ENCODE measurements at regions not wholly inside any gene's neighbourhood (a gene's known extent, or its start where the extent isn't known, plus 50 kb on each side); places are given as distances from the start of the nearest gene placed in this dataset.

DNA sequence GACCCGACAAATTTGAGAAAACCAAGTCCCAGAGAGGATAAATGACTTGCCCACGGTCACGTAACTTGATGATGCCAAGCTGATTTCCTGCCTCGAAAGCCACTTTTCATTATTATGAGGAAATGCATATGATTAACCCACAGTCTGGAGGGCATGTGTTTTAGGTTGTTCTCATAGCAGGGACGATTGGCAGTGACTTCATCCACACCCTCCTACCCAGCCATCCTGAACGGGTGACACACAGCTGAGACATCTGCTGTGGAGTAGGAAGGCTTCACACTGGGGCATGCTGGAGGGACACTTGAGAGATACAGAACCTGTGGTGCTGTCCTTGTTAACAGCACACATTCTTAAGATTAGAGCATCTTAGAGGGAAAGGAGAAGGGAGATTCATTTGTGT, 65.4 kb upstream of the WDFY2 start:
- intact Hi-C loops (cut with DNase I): no loop called here
- ATAC-seq (no peak), DNase-seq (ENCODE audit: low spot score) (no peak)

DNA sequence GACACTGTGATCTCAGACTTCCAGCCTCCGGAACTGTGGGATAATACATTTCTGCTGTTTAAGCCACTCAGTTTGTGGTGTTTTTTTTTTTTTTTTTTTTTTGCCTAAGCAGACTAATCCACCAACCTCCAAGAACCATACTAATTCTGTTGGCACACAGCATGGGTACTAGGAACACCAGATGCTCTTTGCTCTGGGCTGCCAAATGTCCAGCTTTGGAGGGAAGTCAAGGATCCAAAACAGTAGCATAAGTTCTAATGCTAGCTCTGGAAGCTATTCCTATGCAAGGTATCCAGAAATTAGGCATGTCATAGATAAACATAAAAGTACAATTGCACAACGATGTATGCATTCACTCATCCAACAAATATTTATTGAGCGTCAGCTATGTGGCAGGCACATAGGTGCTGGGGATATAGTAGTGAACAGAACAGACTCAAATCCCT, 64.5 kb upstream of the WDFY2 start:
- ATAC-seq (no peak), DNase-seq (ENCODE audit: low spot score) (no peak)
- intact Hi-C loops (cut with DNase I): no loop called here

DNA sequence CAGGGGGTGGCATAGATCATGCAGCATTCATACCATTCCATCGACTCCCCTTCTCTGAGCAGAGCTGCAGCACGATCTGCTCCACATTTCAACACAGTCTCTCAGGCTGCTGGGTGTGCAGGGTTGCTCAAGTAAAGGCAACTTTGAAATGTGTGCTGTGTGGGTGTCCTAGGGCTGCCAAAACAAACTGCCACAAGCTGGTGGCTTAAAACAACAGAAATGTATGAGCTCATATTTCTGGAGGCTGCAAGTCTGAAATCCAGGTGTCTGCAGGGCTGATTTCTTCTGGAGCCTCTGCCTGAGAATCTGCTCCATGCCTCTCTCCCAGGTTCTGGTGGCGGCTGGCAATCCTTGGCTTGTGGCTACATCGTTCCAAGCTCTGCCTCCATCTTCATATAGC, 63.7 kb upstream of the WDFY2 start:
- intact Hi-C loops (cut with DNase I): no loop called here
- no peak for ATAC-seq

DNA sequence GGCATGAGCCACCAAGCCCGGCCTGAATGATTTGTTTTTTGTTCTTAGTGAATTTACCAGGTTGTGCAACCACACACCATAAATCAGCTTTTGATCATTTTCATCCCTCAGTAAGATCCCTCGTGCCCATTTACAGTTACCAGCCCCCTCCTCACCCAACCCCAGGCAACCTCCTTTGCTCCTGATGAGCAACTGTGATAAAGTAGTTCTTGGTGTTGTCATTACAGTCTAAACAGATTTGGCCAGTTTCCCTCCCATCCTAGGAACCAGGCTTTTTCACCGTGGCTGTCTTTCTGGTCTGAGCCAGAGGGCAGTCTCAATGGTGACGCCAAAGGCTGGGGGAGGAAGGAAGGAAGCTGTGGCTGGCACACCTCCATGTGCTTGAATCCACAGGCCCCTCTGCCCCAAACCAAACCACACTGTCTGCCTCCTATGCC, 61.2 kb upstream of the WDFY2 start:
- intact Hi-C loops (cut with DNase I): no loop called here
- DNase-seq (ENCODE audit: low spot score) (no peak), ATAC-seq (peak; percentile 58)

More for the DNA sequence above, 63.7 kb upstream of the WDFY2 start:
- DNase-seq (ENCODE audit: low spot score): no peak

DNA sequence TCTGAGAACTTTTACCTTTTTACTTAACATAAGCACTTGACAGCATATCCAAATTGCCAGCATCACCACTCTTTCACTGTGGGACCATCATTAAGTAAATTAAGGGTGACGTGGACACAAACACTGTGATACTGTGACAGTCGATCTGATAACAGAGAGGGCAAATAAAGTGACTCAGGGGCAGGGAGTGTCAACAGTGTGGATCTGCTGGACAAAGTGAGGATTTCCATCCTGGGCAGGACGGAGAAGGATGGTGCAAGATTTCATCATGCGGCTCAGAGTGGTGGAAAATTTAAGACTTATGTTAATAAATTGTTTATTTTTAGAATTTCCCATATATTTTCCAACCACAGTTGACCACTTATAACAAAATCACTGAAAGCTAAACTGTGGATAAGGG, 60.0 kb upstream of the WDFY2 start:
- intact Hi-C loops (cut with DNase I): no loop called here
- DNase-seq (ENCODE audit: low spot score): no peak
- ATAC-seq: no peak

DNA sequence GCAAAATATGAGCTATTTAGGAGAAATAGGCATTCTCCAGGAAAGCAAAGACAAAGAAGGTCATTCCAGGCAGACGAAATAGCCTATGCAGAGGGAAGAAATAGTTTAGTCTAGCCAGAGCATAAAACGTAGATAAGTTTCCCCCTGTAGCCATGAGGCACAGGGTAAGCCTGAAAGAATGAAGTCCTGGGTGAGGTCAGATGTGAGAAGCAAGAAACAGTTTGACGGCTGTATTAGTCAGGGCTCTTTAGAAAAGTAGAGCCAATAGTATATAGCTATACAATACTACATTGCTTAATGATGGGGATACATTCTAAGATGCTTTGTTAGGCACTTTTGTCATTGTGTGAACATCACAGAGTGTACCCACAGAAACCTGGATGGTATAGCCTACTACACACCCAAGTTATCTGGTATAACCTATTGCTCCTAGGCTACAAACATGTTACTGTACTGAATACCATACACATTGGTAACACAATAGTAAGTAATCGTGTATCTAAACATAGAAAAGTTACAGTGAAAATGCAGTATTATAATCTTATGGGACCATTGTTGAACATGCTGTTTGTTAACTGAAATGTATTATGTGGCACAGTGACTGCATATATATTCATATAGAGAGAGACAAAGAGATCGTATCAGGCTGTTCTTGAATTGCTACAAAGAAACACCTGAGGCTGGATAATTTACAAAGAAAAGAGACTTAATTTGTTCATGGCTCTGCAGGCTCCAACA, 59.3 kb upstream of the WDFY2 start:
- ATAC-seq: no peak
- intact Hi-C loops (cut with DNase I): no loop called here
- DNase-seq (ENCODE audit: low spot score): no peak

DNA sequence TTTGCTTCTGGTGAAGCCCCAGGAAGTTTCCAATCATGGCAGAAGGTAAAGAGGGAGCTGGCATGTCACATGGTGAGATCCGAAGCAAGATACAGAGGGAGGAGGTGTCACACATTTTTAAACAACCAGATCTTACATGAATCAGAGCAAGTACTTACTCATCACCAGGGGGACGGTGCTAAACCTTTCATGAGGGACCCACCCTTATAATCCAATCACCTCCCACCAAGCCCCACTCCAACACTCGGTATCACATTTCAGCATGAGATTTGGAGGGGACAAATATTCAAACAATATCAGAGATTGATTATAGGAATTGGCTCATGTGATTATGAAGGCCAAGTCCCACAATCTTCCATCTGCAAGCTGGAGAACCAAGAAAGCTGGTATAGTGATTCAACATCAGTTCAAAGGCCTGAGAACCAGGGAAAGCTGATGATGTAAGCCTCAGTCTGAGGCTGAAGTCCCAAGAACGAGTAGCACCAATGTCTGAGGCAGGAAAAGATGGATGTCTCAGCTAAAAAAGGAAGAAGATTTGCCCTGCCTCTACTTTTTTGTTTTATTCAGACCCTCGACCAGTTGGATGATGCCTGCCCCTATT, 58.6 kb upstream of the WDFY2 start:
- DNase-seq (ENCODE audit: low spot score): no peak
- no peak for ATAC-seq
- intact Hi-C loops (cut with DNase I): no loop called here

DNA sequence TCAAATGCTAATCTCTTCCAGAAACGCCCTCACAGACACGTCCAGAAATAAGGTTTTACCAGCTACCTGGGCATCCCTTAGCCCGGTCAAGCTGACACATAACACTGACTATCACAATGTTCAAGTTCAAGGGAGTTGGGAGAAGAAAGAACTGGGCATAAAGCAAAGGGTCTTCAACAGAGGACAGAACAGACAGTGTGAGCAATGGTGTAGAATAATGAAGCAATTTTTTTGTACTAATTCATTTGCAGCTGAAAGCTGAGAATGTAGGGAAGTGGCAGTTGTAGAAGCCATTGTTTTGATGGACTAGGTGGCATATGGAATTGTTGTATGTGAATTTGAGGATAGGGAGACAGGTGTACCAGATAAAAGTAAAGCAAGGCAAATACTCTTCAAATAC, 58.1 kb upstream of the WDFY2 start:
- ATAC-seq (no peak), DNase-seq (ENCODE audit: low spot score) (no peak)
- intact Hi-C loops (cut with DNase I): no loop called here

DNA sequence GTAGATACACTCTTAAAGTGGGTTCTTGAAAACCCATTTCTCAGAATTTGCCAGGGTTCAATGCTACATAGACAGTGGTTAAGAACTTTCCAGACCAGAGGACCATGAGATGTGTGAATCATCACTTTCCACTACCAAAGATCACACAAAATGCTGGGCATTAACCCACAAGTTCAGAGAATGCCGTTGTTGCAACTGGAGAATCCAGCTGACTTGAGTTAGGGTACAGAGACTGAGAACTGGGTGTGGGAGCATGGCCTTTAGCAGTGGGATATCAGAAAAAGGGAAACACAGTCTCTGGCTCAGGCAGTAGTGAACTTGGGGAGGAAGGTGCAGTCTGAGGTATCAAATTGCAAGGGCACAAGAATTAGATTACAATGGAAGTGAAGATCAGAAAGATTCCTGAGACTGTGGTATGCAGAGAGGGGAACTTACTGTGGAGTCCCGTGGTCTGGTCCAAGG, 51.5 kb upstream of the WDFY2 start:
- intact Hi-C loops (cut with DNase I): no loop called here

DNA sequence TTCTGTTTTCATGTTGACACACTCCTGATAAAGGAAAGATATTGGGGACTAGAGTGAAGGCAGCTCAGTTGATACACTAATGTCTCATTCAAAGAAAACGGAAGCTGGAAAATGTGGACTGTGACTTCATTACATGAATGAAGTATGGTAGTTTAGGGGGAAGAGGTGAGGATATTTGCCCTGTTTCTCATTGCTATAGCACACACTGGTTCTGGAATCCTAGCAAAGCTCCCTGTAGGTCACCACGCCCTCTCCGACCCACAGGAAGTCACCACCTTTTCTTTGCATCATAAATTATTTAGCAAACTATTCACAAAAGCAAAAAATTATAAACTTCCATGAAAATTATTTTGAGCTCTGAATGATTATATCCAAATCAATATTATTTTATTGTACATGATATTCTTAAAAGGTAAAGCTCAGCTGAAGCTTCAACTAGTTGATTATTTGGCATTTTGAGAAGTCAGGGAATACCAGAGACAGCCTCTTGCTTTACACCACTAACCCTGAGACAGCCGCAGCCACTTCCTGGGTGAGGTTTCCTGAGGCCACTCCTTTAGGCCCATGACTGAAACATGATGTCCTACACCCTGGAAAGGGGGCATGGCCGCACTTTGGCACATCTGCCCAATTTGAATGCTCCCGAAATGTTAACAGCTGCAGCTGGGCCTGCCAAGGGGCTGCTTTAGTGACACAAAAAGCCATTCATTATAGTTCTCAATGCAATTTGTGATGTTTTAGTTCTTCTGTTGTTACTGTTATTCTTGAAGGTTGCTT, 50.0 kb upstream of the WDFY2 start:
- intact Hi-C loops (cut with DNase I): no loop called here
- peak; percentile 41 for ATAC-seq
- no peak for DNase-seq (ENCODE audit: low spot score)

More for the DNA sequence above, 51.5 kb upstream of the WDFY2 start:
- DNase-seq (ENCODE audit: low spot score) (no peak), ATAC-seq (no peak)
